Dendritic cell treated with granulocyte-macrophage colony-stimulating factor and Interleukin-4, amounts not matched to agents 40 ng/mL and 50 ng/mL, for 4 days (primary cell): ENCODE measurements at regions not wholly inside any gene's neighbourhood (a gene's known extent, or its start where the extent isn't known, plus 50 kb on each side); places are given as distances from the start of the nearest gene placed in this dataset.
"Not testable (repeated sequence)": the region's sequence is repeated elsewhere in the genome, so short reads cannot be mapped to it uniquely, and the experiment has no call there.

ENCODE experiments used
- H3K27ac Mint-ChIP-seq: one replicate; pipeline ENCODE4 v1.8.0; 2022; ENCODE audit warnings: mild to moderate bottlenecking, mixed read lengths
- H3K27me3 Mint-ChIP-seq: one replicate; pipeline ENCODE4 v1.8.0; 2022; ENCODE audit warnings: mild to moderate bottlenecking, mixed read lengths
- H3K36me3 Mint-ChIP-seq: one replicate; pipeline ENCODE4 v1.8.0; 2022; ENCODE audit warnings: low read depth, mixed read lengths
- H3K4me1 Mint-ChIP-seq: one replicate; pipeline ENCODE4 v1.8.0; 2022; ENCODE audit warnings: low read depth, mixed read lengths
- H3K4me3 Mint-ChIP-seq: one replicate; pipeline ENCODE4 v1.8.0; 2022; ENCODE audit warnings: mild to moderate bottlenecking, moderate library complexity, mixed read lengths
- H3K9me3 Mint-ChIP-seq: one replicate; pipeline ENCODE4 v1.8.0; 2022; ENCODE audit warnings: mixed read lengths
- intact Hi-C: fragments of 100-400 bp; cut with micrococcal nuclease; formaldehyde crosslinking; loops from one replicate; pipeline ENCODE4 v1.15.0; 2022

DNA sequence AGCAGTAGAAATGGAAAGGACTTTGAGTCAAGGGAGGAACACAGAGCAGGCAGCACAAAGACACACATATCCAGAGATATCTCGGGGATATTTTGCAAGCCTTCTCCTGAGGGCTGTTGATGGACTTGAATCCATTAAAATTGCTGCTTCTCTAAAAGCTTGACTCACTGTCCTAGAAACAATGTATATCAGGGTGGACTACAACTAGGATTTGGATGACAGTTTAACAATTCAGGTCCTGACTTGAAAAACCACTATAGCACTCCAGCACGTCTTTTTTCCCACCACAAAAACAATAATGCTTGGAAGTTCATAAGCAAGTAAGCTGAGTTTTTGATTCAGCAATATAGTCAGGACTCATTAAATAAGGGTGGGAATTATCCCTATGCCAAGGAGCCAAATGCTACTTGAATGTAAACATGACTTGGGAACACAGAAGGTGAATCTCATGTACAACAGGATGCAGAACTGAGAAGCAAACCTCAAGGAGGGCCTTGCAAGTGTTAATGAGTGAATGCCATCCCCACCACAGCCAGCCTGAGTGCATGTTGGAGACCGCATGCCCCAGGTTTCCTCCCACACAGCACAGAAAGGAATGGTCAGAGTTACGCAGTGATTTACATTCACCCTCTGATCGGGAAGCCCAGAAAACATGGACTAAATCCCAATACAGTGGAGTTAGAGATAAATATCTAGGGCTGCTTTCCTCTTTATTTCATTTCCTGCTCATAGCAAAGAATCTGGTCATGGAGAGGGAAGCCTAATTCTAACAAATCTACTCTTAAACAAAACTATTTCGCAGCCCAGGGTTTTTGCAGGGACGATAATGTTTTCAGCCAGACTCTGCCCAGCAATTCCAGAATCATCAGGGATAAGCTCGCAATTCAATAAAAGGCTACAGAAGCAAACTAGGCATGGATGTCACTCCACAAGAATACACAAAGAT lies 98.4 kb upstream of the OR9G4 start:
- Mint-ChIP-seq H3K36me3 (no peaks in the 10 kb centered on the region), H3K27me3 (no peaks in the 10 kb centered on the region), H3K4me3 (no peak overlapping the region), H3K27ac (no peak overlapping the region), H3K9me3 (no peaks in the 10 kb centered on the region), H3K4me1 (no peaks in the 10 kb centered on the region)
- intact Hi-C loops, result no loop called here

DNA sequence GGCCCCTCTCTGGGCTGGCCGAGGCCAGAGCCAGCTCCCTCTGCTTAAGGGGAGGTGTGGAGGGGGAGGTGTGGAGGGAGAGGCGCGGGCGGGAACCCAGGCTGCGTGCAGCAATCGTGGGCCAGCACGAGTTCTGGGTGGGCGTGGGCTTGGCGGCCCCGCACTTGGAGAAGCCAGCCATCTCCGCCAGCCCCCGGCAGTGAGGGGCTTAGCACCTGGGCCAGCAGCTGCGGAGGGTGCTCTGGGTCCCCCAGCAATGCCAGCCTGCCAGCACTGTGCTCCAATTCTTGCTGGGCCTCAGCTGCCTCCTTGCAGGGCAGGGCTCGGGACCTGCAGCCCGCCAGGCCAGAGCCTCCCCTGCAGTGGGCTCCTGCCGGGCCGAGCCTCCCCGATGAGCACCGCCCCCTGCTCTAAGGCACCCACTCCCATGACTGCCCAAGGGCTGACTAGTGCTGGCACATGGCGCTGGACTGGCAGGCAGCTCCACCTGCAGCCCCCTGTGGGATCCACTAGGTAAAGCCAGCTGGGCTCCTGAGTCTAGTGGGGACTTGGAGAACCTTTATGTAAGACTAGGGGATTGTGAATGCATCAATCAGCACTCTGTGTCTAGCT lies 96.7 kb upstream of the OR9G4 start:
- Mint-ChIP-seq H3K36me3 (no peaks in the 10 kb centered on the region), H3K4me1 (no peaks in the 10 kb centered on the region), H3K27me3 (no peaks in the 10 kb centered on the region), H3K27ac (no peak overlapping the region), H3K4me3 (no peak overlapping the region), H3K9me3 (no peaks in the 10 kb centered on the region)
- intact Hi-C loops, result no loop called here

DNA sequence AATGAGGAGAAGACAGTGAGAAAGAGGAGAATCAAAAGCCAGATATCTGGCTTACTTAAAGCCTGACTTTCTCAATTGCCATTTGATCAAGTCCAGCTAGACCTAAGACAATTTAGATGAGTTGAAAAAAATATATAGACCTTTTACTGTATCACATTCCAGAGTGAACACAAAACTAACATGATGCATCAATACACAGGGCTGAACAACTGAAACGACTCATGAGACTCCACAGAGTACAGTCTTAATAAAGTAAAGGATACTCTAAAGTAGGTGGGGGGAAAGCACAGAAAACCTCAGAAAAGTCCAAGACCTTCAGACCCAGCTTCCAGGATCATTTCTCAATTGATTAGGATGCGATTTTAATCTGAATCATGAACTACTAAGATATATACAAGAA lies 95.3 kb upstream of the OR9G4 start:
- Mint-ChIP-seq H3K36me3 (no peaks in the 10 kb centered on the region), H3K4me3 (no peak overlapping the region), H3K27me3 (no peaks in the 10 kb centered on the region), H3K9me3 (no peaks in the 10 kb centered on the region), H3K27ac (no peak overlapping the region), H3K4me1 (no peaks in the 10 kb centered on the region)
- intact Hi-C loops, result no loop called here

DNA sequence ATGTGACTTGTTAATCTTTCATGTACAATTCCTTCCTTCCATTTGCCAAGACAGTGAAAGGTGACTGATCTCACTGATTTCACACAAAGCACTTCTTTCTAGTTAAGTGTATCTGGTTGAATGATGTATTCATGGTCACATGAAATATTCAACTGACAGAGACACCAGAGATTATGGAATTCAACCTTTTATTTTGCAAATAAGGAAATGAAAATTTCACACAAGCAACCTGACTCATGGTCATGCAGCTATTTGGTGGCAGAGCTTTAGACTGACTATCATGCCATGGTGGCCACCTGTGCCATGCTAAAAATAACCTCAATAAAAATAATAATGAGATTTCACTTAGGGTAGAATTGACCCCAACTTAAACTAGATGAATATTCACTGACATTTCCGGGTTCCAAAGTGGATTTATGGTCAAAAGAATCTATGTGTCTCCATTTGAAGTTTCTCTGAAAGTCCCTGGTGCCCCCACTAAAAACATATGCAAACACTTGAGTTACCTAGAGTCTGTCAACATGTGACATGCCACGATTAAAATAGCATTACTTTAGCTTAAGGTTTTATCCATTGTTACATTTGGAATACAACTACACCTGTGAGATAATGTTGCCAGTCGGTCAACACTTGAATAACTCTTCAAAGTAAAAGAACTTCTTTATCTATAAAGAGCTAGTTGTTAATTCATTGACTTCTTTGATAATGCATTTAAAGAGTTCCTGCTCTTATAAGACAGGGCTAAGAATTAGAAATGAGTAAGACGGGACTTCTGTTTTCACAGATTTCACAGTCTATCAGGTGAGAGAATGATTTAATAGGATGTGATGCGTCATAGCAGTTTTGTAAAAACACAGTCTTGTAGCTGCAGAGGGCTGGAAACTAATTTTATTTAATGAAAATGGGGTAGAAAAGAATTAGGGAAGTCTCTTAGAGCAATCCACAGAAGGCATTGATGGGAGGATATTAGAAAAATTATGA lies 94.6 kb upstream of the OR9G4 start:
- no peaks in the 10 kb centered on the region for H3K4me1 Mint-ChIP-seq
- no peak overlapping the region for H3K27ac Mint-ChIP-seq
- no peaks in the 10 kb centered on the region for H3K36me3 Mint-ChIP-seq
- no peaks in the 10 kb centered on the region for H3K9me3 Mint-ChIP-seq
- H3K4me3 Mint-ChIP-seq, result no peak overlapping the region
- intact Hi-C loops, result no loop called here
- H3K27me3 Mint-ChIP-seq, result no peaks in the 10 kb centered on the region

DNA sequence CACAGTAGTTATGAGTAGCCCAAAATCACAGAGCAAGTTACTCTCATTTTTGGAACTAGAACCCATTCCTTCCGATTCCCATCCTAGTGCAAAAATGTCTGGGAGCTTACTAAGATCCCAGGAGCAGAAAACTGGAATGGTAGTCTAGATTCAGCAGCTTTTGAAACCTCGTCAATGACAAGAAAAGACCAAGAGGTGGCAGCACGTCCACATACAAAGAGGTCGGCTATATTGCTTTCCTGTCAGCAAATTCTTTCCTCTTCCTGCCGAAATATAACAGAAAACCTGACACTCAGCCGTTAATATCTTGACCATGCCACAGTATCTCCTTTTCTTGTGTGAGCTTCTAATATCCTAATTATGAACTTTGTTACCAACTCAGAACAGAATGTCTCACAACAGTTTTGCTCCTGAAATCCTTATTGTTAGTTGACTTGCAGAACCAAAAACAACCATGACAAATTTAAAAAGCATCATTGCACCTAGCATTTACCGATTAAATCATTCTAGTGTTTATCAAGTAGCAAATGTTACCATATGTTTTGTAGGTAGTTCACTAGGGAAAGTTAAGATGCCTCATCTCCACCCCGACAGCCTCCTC lies 92.8 kb upstream of the OR9G4 start:
- Mint-ChIP-seq H3K27me3 (no peaks in the 10 kb centered on the region), H3K9me3 (no peaks in the 10 kb centered on the region), H3K27ac (no peak overlapping the region), H3K36me3 (no peaks in the 10 kb centered on the region), H3K4me3 (no peak overlapping the region), H3K4me1 (no peaks in the 10 kb centered on the region)
- intact Hi-C loops, result loop anchor here (1.0 kb wide), 1 partner anchor 408 kb away; no protein-coding TSS in a partner anchor

DNA sequence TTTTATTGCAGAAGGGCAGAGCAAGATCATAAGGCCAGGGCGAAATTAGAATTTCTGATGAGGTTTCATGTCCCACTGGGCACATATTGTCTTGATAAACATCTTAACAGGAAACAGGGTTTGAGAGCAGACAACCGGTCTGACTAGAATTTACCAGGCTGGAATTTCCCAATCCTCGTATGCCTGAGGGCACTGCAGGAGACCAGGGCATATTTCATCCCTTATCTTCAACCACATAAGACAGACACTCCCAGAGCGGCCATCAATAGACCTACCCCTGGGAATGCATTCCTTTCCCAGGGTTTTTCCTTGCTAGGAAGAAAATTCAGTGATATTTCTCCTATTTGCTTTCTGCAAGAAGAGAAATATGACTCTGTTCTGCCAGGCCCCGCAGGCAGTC lies 78.9 kb upstream of the OR9G4 start:
- H3K9me3 Mint-ChIP-seq, result peaks cover 19% of the 10 kb centered on the region
- H3K27ac Mint-ChIP-seq, H3K36me3 Mint-ChIP-seq, H3K4me1 Mint-ChIP-seq, intact Hi-C loops, H3K27me3 Mint-ChIP-seq, H3K4me3 Mint-ChIP-seq: not testable (repeated sequence)

DNA sequence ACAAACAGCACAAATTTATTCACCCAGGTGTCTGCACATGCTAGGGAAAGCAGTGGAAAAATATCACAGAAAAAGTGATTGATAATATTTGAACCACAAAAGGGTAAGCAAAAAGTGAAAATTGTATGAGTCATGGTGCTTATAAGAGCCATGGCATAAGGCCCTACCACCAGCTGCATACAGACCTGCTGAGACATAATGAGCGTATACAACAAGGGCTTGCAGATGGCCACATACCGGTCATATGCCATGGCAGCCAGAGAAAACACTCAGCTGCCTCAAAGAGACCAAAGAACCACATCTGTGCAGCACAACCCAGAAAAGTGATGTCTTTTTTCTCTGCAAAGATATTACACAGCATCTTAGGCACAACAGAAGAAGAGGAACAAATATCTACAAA lies 71.4 kb upstream of the OR9G4 start:
- Mint-ChIP-seq H3K27ac (no peak overlapping the region), H3K4me3 (no peak overlapping the region), H3K36me3 (no peaks in the 10 kb centered on the region), H3K9me3 (no peaks in the 10 kb centered on the region), H3K27me3 (no peaks in the 10 kb centered on the region), H3K4me1 (no peaks in the 10 kb centered on the region)
- intact Hi-C loops, result no loop called here

DNA sequence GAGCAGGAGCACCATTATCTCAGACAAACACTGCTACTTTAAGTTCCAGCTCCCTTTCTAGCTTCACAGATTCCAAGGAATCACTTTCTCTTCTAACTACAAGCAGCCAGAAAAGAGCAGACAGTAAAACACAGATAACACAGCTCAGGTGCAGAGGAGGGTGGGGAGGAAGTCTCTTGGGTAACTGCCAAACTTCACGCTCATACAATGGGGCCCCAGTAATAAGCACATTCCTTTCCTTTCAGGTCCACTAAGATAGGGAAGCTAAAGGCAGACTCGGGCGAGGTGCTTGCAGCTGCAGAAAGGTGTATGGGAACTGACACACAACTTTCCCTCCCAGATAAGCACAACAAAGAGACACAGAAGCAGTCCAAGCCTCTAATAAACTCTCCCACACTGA lies 69.2 kb upstream of the OR9G4 start:
- no peaks in the 10 kb centered on the region for H3K36me3 Mint-ChIP-seq

DNA sequence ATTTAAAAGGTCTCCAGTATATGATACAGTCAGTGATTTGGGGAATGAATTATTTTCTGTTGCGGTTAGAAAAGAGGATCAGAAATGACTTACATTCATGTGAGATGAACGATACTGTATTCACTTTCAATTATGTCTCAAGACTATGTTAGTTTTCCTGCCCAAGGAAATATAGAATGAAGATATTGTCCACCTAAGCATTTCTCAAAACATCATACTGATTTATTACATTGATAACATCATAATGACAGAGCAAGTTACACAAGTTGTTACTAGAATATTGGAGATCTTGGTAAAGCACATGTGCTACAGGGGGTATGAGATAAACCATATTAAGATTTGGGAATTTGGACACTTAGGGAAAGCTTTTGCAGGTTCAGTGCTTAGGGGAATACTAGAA lies 67.8 kb upstream of the OR9G4 start:
- Mint-ChIP-seq H3K36me3 (no peaks in the 10 kb centered on the region), H3K4me1 (no peaks in the 10 kb centered on the region), H3K4me3 (no peak overlapping the region), H3K27me3 (no peaks in the 10 kb centered on the region), H3K9me3 (no peaks in the 10 kb centered on the region), H3K27ac (no peak overlapping the region)
- intact Hi-C loops, result no loop called here

More for the DNA sequence above, 69.2 kb upstream of the OR9G4 start:
- H3K4me1 Mint-ChIP-seq, result no peaks in the 10 kb centered on the region
- intact Hi-C loops, result no loop called here
- H3K4me3 Mint-ChIP-seq, result no peak overlapping the region
- H3K27me3 Mint-ChIP-seq, result no peaks in the 10 kb centered on the region
- no peak overlapping the region for H3K27ac Mint-ChIP-seq
- no peaks in the 10 kb centered on the region for H3K9me3 Mint-ChIP-seq

DNA sequence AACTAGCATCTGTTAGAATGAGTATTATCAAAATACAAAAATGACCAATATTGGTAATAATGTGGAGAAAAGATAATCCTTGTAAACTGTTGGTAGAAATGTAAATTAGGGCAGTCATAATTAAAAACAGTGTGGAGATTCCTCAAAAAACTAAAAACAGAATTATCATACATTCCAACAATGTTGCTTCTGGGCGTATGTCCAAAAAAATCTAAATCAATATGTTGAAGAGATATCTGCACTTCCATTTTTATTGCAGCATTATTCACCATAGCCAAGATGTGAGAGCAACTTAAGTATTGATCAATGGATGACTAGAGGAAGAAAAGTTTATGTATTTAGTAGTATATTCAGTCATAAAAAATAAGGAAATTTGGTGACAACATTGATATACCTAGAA lies 59.8 kb upstream of the OR9G4 start:
- Mint-ChIP-seq H3K4me1 (no peaks in the 10 kb centered on the region), H3K36me3 (no peaks in the 10 kb centered on the region), H3K27me3 (no peaks in the 10 kb centered on the region), H3K4me3 (no peak overlapping the region), H3K27ac (no peak overlapping the region), H3K9me3 (no peaks in the 10 kb centered on the region)
- intact Hi-C loops, result no loop called here

DNA sequence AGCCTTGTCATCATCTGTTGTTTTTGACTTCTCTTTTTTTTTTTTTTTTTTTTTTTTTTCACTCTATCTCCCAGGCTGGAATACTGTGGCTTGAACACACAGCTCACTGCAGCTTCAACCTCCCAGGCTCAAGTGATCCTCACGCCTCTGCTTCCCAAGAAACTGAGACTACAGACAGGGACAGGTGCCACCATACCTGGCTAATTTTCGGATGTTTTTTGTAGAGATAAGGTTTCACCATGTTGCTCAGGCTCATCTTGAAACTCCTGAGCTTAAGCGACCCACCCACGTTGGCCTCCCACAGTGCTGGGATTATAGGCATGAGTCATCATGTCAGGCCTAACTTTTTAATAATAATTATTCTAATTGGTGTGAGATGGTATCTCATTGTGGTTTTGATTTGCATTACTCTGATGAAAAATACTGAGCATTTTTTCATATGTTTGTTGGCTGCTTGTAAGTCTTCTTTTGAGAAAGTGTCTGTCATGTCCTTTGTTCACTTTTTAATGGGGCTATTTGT lies 51.3 kb upstream of the OR9G4 start:
- Mint-ChIP-seq H3K4me1 (no peaks in the 10 kb centered on the region), H3K36me3 (no peaks in the 10 kb centered on the region), H3K27me3 (no peaks in the 10 kb centered on the region), H3K4me3 (no peak overlapping the region), H3K9me3 (no peaks in the 10 kb centered on the region), H3K27ac (no peak overlapping the region)
- intact Hi-C loops, result no loop called here
